ENCODE measurements at regions not wholly inside any gene's neighbourhood (a gene's known extent, or its start where the extent isn't known, plus 50 kb on each side); places are given as distances from the start of the nearest gene placed in this dataset.

GRCh38 chr22:40107851-40108378, 69.8 kb upstream of the TNRC6B start:
- no peaks in the 10 kb centered on the region for H3K36me3 ChIP-seq (ENCODE audit: control insufficient read depth in 2 of 2, extremely low read depth in 1 of 2, insufficient read depth in 2 of 2, low read length in 2 of 2)
- DNase-seq (ENCODE audit: low read depth, low spot score) (no peak), FAIRE-seq (no peak)
- intact Hi-C loops (cut with micrococcal nuclease): no loop called here
- TF ChIP-seq POLR2A (IDR thresholded peaks at IDR 0.05; ENCODE audit: low read depth, low read length) (no peak), FOS (IDR thresholded peaks at IDR 0.05; ENCODE audit: borderline replicate concordance, insufficient read depth, low read length) (no peak), CTCF (IDR thresholded peaks at IDR 0.05; ENCODE audit: extremely low read depth in 1 of 2, insufficient read depth in 1 of 2, low read depth in 1 of 2, low read length in 2 of 2) (no peak), EZH2 (IDR thresholded peaks at IDR 0.05; ENCODE audit: borderline replicate concordance, low read depth, low read length, severe bottlenecking) (no peak), GATA2 (IDR thresholded peaks at IDR 0.05; ENCODE audit: insufficient read depth, insufficient read length, low read depth, low read length) (no peak), JUN (IDR thresholded peaks at IDR 0.05; ENCODE audit: borderline replicate concordance, insufficient read depth, insufficient read length, low read depth) (no peak), POLR2AphosphoS5 (IDR thresholded peaks at IDR 0.05; ENCODE audit: insufficient read depth, low read depth, low read length) (no peak), MAX (IDR thresholded peaks at IDR 0.05; ENCODE audit: insufficient read depth, insufficient read length) (no peak), MYC (IDR thresholded peaks at IDR 0.05; ENCODE audit: low read depth, low read length) (no peak)
- peaks cover 4% of the 10 kb centered on the region for H4K20me1 ChIP-seq (replicated peaks; ENCODE audit: control insufficient read depth, extremely low read depth, insufficient read depth, low read length)
- no TSS peak for BruUV-seq (replicated peaks)
- H3K9me3 ChIP-seq (replicated peaks; ENCODE audit: control insufficient read depth, insufficient read depth, low read length): no peaks in the 10 kb centered on the region
- H3K27me3 ChIP-seq (ENCODE audit: control insufficient read depth in 2 of 2, insufficient read depth in 2 of 2, low read length in 2 of 2): no peaks in the 10 kb centered on the region
- peak overlapping the region; percentile 76 for H3K4me2 ChIP-seq (ENCODE audit: insufficient read depth, low read length)
- H3K9me1 ChIP-seq (replicated peaks; ENCODE audit: control insufficient read depth, extremely low read depth, insufficient read depth, low read length): no peaks in the 10 kb centered on the region
- no peaks in the 10 kb centered on the region for H3K4me1 ChIP-seq (ENCODE audit: control insufficient read depth, extremely low read depth, insufficient read depth, low read length)
- H3K27ac ChIP-seq (ENCODE audit: insufficient read depth, low read depth, low read length): no peak overlapping the region
- H3K9ac ChIP-seq (replicated peaks; ENCODE audit: extremely low read depth, insufficient read depth, low read length): no peak overlapping the region
- dilution Hi-C loops (cut with MboI; ENCODE audit: extremely low pct_ligation_motif_present, low sequenced_read_pairs): no loop called here
- H2AFZ ChIP-seq (ENCODE audit: low read depth, low read length): no peak overlapping the region
- no peaks in the 10 kb centered on the region for H3K79me2 ChIP-seq (ENCODE audit: control insufficient read depth, insufficient read depth, low read length)
- H3K4me3 ChIP-seq (replicated peaks in 1 of 3; ENCODE audit: insufficient read depth in 1 of 3, low read depth in 1 of 3, low read length in 3 of 3): peak overlapping the region in 1 of 3 experiments; percentile 31
- POLR2A ChIA-PET: interaction anchor here (0.6 kb wide), 1 partner anchor 231 kb away, joined by 3 read pairs; no protein-coding TSS in a partner anchor
- CTCF ChIA-PET: interaction anchor here (1.0 kb wide), 1 partner anchor 10 kb away, joined by 3 read pairs; no protein-coding TSS in a partner anchor

All from endothelial cell of umbilical vein (primary cell).